Muscle of back (tissue), 3 donors: ENCODE measurements at regions not wholly inside any gene's neighbourhood (a gene's known extent, or its start where the extent isn't known, plus 50 kb on each side); places are given as distances from the start of the nearest gene placed in this dataset.
A peak's percentile ranks its signal among the peaks of the same experiment; 100 is the strongest.

ENCODE experiments used
- DNase-seq, 3 donors: peaks; one replicate each; pipeline versions ENCODE4 v3.0.0 to v3.0.0-alpha.2; 2013

GRCh38 chr2:167506395-167506794 lies 618.1 kb downstream of the XIRP2 start:
- no peak for DNase-seq

GRCh38 chr2:167504695-167505094 lies 616.4 kb downstream of the XIRP2 start:
- DNase-seq, result no peak

- DNase-seq, result no peak
Measured at GRCh38 chr2:167504061-167504460, 615.8 kb downstream of the XIRP2 start.

DNA sequence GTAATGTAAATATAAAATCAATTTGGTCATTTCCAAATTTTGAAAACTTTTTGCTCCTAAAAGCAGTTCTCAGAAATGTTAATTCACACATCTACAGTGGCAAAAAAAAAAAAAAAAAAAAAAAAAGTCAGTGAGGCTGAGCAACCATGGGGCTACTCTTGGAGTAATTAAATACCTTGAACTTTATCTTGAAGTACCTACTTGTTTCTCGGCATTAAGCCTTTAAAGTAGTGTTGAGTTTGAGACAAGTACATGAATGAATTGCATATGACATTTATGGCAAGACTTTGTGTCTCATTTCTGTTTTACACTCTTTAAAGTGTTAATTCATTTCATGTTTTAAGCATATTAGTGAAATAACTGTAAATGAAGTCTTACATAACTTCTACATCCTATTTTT lies 613.3 kb downstream of the XIRP2 start:
- no peak for DNase-seq

GRCh38 chr2:167493862-167494261 lies 605.6 kb downstream of the XIRP2 start:
- no peak for DNase-seq

GRCh38 chr2:167492486-167492885 lies 604.2 kb downstream of the XIRP2 start:
- DNase-seq, result no peak

GRCh38 chr2:167491788-167492187 lies 603.5 kb downstream of the XIRP2 start:
- no peak for DNase-seq

GRCh38 chr2:167490455-167490854 lies 602.2 kb downstream of the XIRP2 start:
- no peak for DNase-seq

DNA sequence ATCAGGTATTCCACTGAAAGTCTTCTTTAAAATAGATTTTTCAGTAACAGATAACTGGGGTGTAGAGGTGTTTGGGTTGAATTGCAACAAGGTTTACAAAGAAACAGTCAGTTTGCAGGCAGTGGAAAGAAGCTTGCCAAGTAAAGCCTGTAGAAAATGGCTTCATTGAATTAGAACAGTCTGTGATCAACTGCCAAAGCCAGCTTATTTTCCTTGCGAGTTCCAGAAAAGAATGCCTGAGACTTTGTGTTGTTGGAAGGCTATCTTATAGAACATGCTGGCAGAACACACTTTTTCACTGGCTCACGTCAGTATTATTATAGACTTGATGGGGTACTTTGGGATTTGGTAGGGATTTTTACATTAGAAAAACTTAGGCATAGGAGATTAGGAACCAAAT lies 601.0 kb downstream of the XIRP2 start:
- DNase-seq, result peak; percentile 27 to 51 (median 29)

GRCh38 chr2:167487728-167488127 lies 599.4 kb downstream of the XIRP2 start:
- DNase-seq, result peak; percentile 49 to 60 (median 57)

DNA sequence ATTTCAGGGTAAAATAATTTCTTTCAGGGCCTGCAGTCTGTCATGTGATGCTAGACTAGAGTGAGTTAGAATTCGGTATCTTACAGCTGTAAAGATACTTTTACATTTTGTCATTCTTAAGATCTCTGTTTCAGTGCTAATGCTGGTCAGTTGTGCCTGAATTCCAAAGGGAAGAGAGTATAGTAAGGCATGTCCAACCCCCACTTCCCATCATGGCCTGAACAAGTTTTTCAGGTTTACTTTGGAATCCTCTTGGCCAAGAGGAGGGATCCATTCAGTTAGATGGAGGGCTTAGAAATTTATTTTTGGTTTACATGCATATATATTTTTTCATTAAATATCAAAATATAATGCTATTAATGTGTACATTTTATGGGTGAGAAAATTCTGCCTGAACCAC lies 596.6 kb downstream of the XIRP2 start:
- no peak for DNase-seq

- DNase-seq, result no peak
Measured at GRCh38 chr2:167480986-167481309, 592.7 kb downstream of the XIRP2 start.

GRCh38 chr2:167480232-167480985 lies 592.1 kb downstream of the XIRP2 start:
- DNase-seq, result no peak

- DNase-seq, result no peak
Measured at GRCh38 chr2:167478196-167478595, 589.9 kb downstream of the XIRP2 start.

DNA sequence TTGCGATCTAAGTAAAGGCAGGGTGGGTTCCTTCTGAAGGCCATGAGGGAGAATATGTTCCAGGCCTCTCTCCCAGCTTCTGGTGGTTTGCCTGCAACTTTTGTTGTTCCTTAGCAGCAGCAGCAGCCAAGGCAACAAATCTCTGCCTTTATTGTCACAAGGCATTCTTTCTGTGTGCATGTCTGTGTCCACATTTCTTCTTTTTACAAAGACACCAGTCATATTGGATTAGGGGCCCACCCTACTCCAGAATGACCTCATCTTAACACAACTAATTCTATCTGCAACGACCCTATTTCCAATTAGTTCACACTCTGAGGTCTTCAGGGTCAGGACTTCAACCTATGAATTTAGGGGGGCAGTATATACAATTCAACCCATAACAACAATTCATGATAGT lies 587.5 kb downstream of the XIRP2 start:
- no peak for DNase-seq

DNA sequence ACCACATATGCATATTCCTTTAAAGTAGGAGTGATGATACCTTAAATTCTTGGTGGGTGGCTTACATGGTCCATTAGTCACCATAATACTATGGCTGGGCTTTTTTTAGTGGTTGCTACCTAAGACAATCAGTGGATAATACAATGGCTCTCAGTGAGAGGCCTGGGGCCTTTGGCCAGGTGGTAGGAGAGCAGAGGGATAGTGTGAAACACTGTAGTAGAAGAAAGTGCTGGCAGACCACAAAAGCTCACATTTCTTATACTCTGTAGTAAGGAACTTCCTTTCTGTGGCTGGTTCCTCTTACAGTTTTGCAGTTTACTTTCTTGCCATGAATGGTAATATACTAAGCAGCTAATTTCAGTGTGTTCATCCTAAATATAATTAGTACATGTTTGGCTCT lies 583.5 kb downstream of the XIRP2 start:
- DNase-seq, result no peak

- DNase-seq, result no peak
Measured at GRCh38 chr2:167471332-167471731, 583.1 kb downstream of the XIRP2 start.

DNA sequence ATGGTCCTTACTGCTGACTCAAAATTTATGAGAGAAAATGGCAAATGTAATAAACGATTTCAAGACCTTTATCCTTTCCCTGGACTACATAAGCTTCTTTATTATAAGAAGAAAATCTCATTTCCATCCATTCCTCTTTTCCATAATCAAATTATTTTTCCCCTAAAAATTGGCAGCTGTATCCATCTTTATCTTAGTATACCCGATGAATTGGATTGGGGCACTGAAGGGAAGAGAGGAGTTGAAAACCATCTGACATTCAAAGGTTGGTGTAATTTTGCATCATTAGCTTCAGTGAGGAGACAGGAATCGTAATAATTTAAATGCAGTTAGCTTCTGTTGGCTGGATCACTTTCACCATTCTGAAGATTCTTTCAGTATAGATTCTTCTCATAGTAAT lies 574.1 kb downstream of the XIRP2 start:
- DNase-seq, result no peak

DNA sequence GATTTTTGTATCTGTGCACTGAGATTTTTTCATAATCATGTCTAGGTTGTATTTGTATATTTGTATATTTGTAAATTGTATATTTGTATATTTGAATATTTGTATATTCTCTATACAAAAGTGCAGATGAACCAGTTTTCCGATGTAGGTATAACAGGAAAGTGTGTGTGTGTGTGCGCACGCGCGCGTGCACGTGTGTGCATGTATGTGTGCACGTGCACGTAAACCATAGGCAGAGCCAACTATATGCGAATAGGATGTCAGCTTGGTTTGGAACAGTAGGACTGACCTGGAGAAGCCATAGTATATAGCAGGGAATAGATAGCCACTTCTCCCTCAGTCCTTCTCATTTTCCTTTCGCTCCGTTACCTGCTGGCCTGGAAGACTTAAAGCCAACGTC lies 565.8 kb downstream of the XIRP2 start:
- no peak for DNase-seq

DNA sequence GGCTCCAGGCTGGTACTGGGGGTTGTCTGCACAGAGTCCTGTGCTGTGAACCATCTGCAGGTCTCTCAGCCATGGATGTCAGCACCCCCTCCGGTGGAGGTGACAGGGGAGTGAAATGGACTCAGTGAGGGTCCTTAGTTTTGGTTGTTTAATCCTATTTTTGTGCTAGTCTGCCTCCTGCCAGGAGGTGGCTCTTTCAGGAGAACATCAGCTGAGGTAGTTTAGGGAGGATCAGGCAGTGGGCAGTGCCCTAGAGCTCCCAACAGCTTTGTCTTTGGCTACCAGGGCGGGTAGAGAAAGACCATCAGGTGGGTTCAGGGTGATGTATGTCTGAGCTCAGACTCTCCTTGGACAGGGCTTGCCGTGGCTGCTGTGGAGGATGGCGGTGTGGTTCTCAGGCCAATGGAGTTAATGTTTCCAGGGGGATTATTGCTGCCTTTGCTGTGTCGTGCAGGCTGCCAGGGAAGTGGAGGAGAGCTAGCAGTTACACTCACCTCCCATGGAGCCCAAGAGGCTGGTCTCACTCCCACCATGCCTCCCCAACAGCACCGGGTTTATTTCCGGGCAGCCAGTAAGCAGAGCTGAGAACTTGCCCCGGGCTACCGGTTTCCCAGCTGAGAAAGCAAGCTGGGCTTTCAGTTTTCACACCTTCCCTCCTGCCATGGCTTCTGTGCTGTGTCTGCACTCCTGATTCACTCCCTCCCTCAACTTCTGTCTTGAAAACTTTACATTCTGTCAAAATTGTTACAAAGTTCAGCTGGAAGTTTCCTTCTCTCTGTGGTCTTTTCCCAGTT lies 563.4 kb downstream of the XIRP2 start:
- no peak for DNase-seq

DNA sequence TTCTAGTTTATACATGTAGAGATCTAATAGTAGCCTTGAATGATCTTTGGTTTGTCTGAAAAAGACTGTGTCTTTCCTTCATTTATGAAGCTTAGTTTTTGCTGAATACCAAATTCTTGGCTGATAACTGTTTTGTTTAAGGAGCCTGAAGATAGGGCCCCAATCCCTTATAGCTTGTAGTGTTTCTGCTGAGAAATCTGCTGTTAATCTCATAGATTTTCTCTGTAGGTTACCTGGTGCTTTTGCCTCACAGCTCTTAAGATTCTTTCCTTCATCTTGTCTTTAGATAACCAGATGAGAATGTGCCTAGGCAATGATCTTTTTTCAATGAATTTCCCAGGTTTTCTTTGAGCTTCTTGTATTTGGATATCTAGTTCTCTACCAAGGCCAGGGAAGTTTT lies 562.1 kb downstream of the XIRP2 start:
- DNase-seq, result no peak

GRCh38 chr2:167440382-167440781 lies 552.1 kb downstream of the XIRP2 start:
- no peak for DNase-seq

DNA sequence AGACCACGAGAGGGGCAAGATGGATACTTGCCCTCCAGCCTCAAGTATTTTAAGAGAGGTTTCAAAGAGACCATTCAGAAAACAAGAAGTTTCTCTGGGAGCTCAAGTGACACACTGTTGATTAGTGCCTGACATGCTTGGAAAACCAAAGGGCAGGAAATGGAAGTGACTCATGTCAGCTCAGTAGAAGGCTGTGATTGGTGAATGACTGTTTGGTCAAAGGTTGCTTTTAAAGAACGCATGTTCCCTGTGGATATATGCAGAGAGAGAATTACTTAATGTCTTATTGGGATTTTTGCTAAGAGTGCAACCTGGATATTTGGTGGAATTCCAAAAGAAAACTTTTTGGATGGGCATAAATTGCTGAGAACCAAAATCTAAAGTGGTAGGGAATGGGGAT lies 549.9 kb downstream of the XIRP2 start:
- DNase-seq, result peak in 1 of 3 donors; percentile 7

DNA sequence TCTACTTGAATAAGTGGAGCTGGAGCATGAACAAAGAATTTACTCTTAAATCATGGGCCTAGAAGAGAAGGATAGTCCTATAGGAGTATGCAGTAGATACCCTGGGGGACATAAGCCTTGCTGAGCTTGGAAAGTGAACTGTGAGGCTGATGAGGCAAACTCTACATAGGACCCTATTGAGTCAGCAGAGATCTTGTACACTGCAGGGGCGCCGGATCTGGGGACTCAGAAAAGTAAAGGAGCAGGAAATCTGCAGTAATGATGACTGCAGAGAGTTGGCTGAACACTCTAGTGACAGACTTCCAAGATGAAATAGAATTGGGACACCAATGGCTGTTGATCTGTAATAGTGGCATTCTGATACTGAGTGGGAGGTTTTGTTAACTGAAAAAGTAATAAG lies 543.7 kb downstream of the XIRP2 start:
- no peak for DNase-seq
